SU-DHL-6 (cell line): ENCODE measurements at regions not wholly inside any gene's neighbourhood (a gene's known extent, or its start where the extent isn't known, plus 50 kb on each side); places are given as distances from the start of the nearest gene placed in this dataset.

Experiments
- H2AFZ ChIP-seq: fragments of 200-600 bp; sonication (generic); 2 replicates; pipeline ENCODE4 v1.6.1; 2014; ENCODE audit warnings: low read depth, mild to moderate bottlenecking, moderate library complexity, mixed read lengths, antibody characterized with exemption, low read length; ENCODE audit not compliant: severe bottlenecking
- H3F3A ChIP-seq: fragments of 200-600 bp; shearing (Covaris generic); 2 replicates; pipeline ENCODE4 v1.6.0; 2016; ENCODE audit warnings: antibody characterized with exemption, mild to moderate bottlenecking; ENCODE audit not compliant: insufficient read depth
- H3K27ac ChIP-seq: fragments of 200-600 bp; sonication (generic); 2 replicates; pipeline ENCODE4 v1.5.1; 2016; ENCODE audit warnings: low read depth, mild to moderate bottlenecking, low read length, moderate library complexity, mixed read lengths
- H3K27me3 ChIP-seq: fragments of 200-600 bp; sonication (generic), shearing (Covaris generic); 2 replicates; pipeline ENCODE4 v1.6.0; 2014; ENCODE audit warnings: mild to moderate bottlenecking, low read length
- H3K36me3 ChIP-seq: fragments of 200-600 bp; sonication (generic); 2 replicates; pipeline ENCODE4 v1.6.1; 2014; ENCODE audit warnings: mild to moderate bottlenecking, low read length, mixed read lengths
- H3K4me2 ChIP-seq: fragments of 300-600, 200-600 bp; shearing (Covaris generic), sonication (generic); 2 replicates; pipeline ENCODE4 v1.6.0; 2014; ENCODE audit warnings: low read length, low read depth, mild to moderate bottlenecking; ENCODE audit not compliant: poor library complexity, severe bottlenecking
- H3K4me3 ChIP-seq: fragments of 200-600 bp; sonication (generic); 2 replicates; pipeline ENCODE4 v1.5.1; 2014; ENCODE audit warnings: antibody characterized with exemption, low read length, mild to moderate bottlenecking, mixed read lengths; ENCODE audit not compliant: insufficient read depth, poor library complexity, severe bottlenecking
- H3K79me2 ChIP-seq: fragments of 200-600 bp; sonication (generic); 2 replicates; pipeline ENCODE4 v1.6.1; 2014; ENCODE audit warnings: mild to moderate bottlenecking, low read length, moderate library complexity; ENCODE audit not compliant: insufficient read depth
- H3K9ac ChIP-seq: fragments of 200-600 bp; sonication (generic); 2 replicates; pipeline ENCODE4 v1.7.0; 2014; ENCODE audit warnings: mild to moderate bottlenecking, low read length
- H3K9me2 ChIP-seq: fragments of 200-600 bp; sonication (generic); replicated peaks from 2 replicates; pipeline ENCODE4 v1.6.1; 2014; ENCODE audit warnings: low read length; ENCODE audit not compliant: insufficient read depth
- H3K9me3 ChIP-seq: fragments of 200-600 bp; sonication (generic); 2 replicates; pipeline ENCODE4 v1.6.1; 2014; ENCODE audit warnings: low read length, mixed read lengths; ENCODE audit not compliant: insufficient read depth
- H4K20me1 ChIP-seq: fragments of 200-600 bp; sonication (generic); 2 replicates; pipeline ENCODE4 v1.6.1; 2014; ENCODE audit warnings: low read depth, mild to moderate bottlenecking, antibody characterized with exemption, low read length, moderate library complexity, mixed read lengths
- EZH2phosphoT487 ChIP-seq: fragments of 200-600 bp; sonication (generic), shearing (Covaris generic); conservative IDR thresholded peaks from 2 replicates; pipeline ENCODE4 v1.6.1; 2018; ENCODE audit warnings: mild to moderate bottlenecking, antibody characterized with exemption, low read length, moderate library complexity, mixed read lengths
- TF ChIP-seq, protein P1 (sequence below): fragments of 200-600 bp; sonication (generic); IDR thresholded peaks from one replicate; pipeline ENCODE4 v1.5.1; 2017; ENCODE audit warnings: antibody characterized with exemption, mild to moderate bottlenecking, low read length, moderate library complexity; ENCODE audit not compliant: insufficient read depth, poor library complexity, severe bottlenecking

DNA sequence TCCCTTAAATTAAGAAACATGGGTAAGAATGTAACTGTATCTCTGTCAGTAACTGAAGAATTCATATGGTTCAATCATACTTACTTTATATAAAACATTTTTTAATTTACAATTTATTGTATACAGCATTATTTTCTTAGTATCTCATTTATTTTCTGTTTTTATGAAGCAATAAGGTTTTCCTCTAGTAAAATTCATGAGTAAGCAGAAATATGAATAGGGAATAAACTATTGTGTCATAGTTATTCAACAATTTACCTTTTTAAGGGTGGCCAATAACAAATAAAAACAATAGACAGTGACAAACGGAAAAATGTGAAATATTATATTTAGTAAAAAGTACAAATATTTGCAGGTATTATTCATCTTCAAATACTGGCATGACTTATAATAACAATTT is 624.4 kb downstream of the TECRL start:
- no peaks in the 10 kb centered on the region for H3K9me2 ChIP-seq
- no peaks in the 10 kb centered on the region for H3K27me3 ChIP-seq
- TF ChIP-seq EZH2phosphoT487, result no peak
- TF ChIP-seq, protein P1, sequence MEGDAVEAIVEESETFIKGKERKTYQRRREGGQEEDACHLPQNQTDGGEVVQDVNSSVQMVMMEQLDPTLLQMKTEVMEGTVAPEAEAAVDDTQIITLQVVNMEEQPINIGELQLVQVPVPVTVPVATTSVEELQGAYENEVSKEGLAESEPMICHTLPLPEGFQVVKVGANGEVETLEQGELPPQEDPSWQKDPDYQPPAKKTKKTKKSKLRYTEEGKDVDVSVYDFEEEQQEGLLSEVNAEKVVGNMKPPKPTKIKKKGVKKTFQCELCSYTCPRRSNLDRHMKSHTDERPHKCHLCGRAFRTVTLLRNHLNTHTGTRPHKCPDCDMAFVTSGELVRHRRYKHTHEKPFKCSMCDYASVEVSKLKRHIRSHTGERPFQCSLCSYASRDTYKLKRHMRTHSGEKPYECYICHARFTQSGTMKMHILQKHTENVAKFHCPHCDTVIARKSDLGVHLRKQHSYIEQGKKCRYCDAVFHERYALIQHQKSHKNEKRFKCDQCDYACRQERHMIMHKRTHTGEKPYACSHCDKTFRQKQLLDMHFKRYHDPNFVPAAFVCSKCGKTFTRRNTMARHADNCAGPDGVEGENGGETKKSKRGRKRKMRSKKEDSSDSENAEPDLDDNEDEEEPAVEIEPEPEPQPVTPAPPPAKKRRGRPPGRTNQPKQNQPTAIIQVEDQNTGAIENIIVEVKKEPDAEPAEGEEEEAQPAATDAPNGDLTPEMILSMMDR, result no peak
- no peaks in the 10 kb centered on the region for H4K20me1 ChIP-seq
- H3K4me3 ChIP-seq, result no peak overlapping the region
- H3K9ac ChIP-seq, result no peak overlapping the region
- no peak overlapping the region for H2AFZ ChIP-seq
- no peaks in the 10 kb centered on the region for H3K79me2 ChIP-seq
- no peak overlapping the region for H3K27ac ChIP-seq
- H3K4me2 ChIP-seq, result no peak overlapping the region
- no peaks in the 10 kb centered on the region for H3F3A ChIP-seq
- H3K36me3 ChIP-seq, result no peaks in the 10 kb centered on the region
- H3K9me3 ChIP-seq, result no peaks in the 10 kb centered on the region

DNA sequence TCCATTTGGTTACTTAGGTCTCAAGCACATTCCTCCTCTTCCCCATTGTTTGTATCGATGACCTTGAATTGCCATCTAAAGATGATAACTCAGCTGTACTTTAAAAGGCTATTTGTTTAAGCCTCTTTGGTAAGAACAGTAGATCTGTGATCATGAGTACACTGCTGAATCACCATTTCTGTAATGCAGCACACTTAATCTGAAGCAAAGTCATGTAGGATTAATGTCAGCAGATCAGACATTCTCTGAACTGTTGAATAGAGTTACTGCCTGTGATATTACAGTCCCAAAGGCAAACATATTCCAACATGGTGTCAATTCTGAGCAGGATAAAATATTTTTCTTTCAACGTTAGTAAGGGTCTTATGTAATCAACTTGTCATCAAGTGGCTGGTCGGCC is 631.6 kb downstream of the TECRL start:
- Histone ChIP-seq H3K9me3 (no peaks in the 10 kb centered on the region), H3K27me3 (no peaks in the 10 kb centered on the region), H3K4me2 (no peak overlapping the region), H4K20me1 (no peaks in the 10 kb centered on the region), H3F3A (no peaks in the 10 kb centered on the region), H3K4me3 (no peak overlapping the region), H2AFZ (no peak overlapping the region), H3K27ac (no peak overlapping the region), H3K9me2 (no peaks in the 10 kb centered on the region), H3K36me3 (no peaks in the 10 kb centered on the region), H3K9ac (no peak overlapping the region), H3K79me2 (no peaks in the 10 kb centered on the region)
- TF ChIP-seq, protein P1, result no peak
- no peak for TF ChIP-seq EZH2phosphoT487

DNA sequence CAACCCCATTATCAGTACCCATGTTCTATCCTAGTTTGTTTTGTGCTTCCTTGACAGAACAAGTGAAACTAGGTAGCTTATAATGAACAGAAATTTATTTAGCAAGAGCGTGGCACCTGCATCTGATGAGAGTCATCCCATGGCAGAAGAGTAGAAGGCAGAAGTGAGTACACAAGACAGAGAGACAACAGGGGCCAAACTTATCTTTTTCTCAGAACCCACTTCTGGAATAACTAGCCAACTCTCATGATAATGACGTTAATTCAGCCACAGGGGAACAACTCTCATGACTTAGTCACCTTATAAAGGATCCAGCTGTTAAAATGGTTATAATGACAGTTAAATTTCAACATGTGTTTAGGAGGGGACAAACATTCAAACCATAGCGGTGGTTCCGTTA is 644.9 kb downstream of the TECRL start:
- H3K9me3 ChIP-seq, result no peaks in the 10 kb centered on the region
- no peaks in the 10 kb centered on the region for H3K79me2 ChIP-seq
- H3K27me3 ChIP-seq, result no peaks in the 10 kb centered on the region
- H3K9me2 ChIP-seq, result no peaks in the 10 kb centered on the region
- no peaks in the 10 kb centered on the region for H4K20me1 ChIP-seq
- no peak overlapping the region for H3K9ac ChIP-seq
- no peaks in the 10 kb centered on the region for H3K36me3 ChIP-seq
- H3K27ac ChIP-seq, result no peak overlapping the region
- no peak overlapping the region for H3K4me2 ChIP-seq
- no peaks in the 10 kb centered on the region for H3F3A ChIP-seq
- H2AFZ ChIP-seq, result no peak overlapping the region
- H3K4me3 ChIP-seq, result no peak overlapping the region
- no peak for TF ChIP-seq EZH2phosphoT487
- TF ChIP-seq, protein P1, result no peak

DNA sequence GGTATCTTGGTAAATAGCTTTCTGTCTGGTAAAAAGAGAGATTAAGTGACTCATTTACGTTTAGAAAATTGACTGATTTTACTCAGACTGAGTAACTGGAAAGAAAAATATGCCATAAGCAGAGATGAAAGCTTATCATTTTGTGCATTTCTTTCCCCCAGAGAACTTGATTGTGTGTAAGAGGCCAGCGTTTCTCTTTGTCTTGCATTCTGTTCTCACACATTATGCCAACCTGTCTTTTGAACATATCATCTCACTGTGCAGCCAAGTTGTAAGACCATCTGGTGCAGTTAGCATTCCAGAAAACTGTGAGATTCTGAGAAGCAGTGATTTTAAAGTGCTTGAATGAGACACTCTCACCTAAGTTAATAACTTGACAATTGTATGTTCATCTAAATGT is 651.3 kb downstream of the TECRL start:
- Histone ChIP-seq H3K9me2 (no peaks in the 10 kb centered on the region), H4K20me1 (no peaks in the 10 kb centered on the region), H3K9ac (no peak overlapping the region), H3K36me3 (no peaks in the 10 kb centered on the region), H3F3A (no peaks in the 10 kb centered on the region), H3K27me3 (no peaks in the 10 kb centered on the region), H3K9me3 (no peaks in the 10 kb centered on the region), H3K4me2 (no peak overlapping the region), H3K4me3 (no peak overlapping the region), H3K79me2 (no peaks in the 10 kb centered on the region), H2AFZ (peak overlapping the region; percentile 26), H3K27ac (no peak overlapping the region)
- TF ChIP-seq, protein P1, result no peak
- no peak for TF ChIP-seq EZH2phosphoT487
